Common myeloid progenitor, CD34-positive (primary cell): ENCODE measurements at regions not wholly inside any gene's neighbourhood (a gene's known extent, or its start where the extent isn't known, plus 50 kb on each side); places are given as distances from the start of the nearest gene placed in this dataset.

Experiments used
- CTCF ChIA-PET: fragments of 350-600 bp; sonication (Branson Sonifier 250); formaldehyde crosslinking; loops from one replicate; lab custom pipeline; 2021; ENCODE audit warnings: antibody characterized with exemption; lab: Charles Lee
- POLR2A ChIA-PET: fragments of 350-600 bp; sonication (Branson Sonifier 250); formaldehyde crosslinking; loops from one replicate; lab custom pipeline; 2021; ENCODE audit warnings: antibody characterized with exemption; lab: Charles Lee
- DNase-seq, 3 donors: peaks; one replicate each; pipeline versions ENCODE4 v3.0.0 to v3.0.0-alpha.2; 2013
- H3K27ac ChIP-seq, 2 experiments: 1 replicate in 1 of 2; 2 replicates in 1 of 2; pipeline ENCODE4 v1.7.0; 2013; ENCODE audit warnings: inconsistent platforms in 2 of 2, low read length in 2 of 2, mild to moderate bottlenecking in 2 of 2, low read depth in 1 of 2, moderate library complexity in 1 of 2; ENCODE audit not compliant: severe bottlenecking in 2 of 2, insufficient read depth in 1 of 2, poor library complexity in 1 of 2
- H3K27me3 ChIP-seq, 5 experiments: replicated peaks in 2 of 5; 1 replicate in 3 of 5; 2 replicates in 2 of 5; pipeline versions ENCODE4 v1.6.1 to v1.7.0; 2013; ENCODE audit warnings: low read length in 4 of 5, mild to moderate bottlenecking in 2 of 5, moderate library complexity in 2 of 5, inconsistent platforms in 1 of 5; ENCODE audit not compliant: insufficient read depth in 5 of 5, control insufficient read depth in 4 of 5
- H3K36me3 ChIP-seq, 4 experiments: 1 replicate in 2 of 4; 2 replicates in 2 of 4; pipeline versions ENCODE4 v1.6.1 to v1.7.0; 2013; ENCODE audit warnings: low read length in 3 of 4, control low read depth in 1 of 4, mild to moderate bottlenecking in 1 of 4; ENCODE audit not compliant: control insufficient read depth in 4 of 4, insufficient read depth in 4 of 4
- H3K4me1 ChIP-seq, 4 experiments: 1 replicate in 3 of 4; 2 replicates in 1 of 4; pipeline versions ENCODE4 v1.6.1 to v1.7.1; 2013; ENCODE audit warnings: low read length in 3 of 4, mild to moderate bottlenecking in 3 of 4, control low read depth in 1 of 4, inconsistent platforms in 1 of 4, moderate library complexity in 1 of 4; ENCODE audit not compliant: control insufficient read depth in 4 of 4, insufficient read depth in 4 of 4; ENCODE audit errors: control extremely low read depth in 1 of 4
- H3K4me3 ChIP-seq, 7 experiments: 1 replicate in 4 of 7; 2 replicates in 3 of 7; pipeline versions ENCODE4 v1.5.1 to v1.7.0; 2013; ENCODE audit warnings: mild to moderate bottlenecking in 7 of 7, low read length in 6 of 7, moderate library complexity in 6 of 7, inconsistent platforms in 2 of 7, low read depth in 2 of 7, control low read depth in 1 of 7; ENCODE audit not compliant: insufficient read depth in 4 of 7, control insufficient read depth in 1 of 7; ENCODE audit errors: extremely low read depth in 1 of 7
- H3K9me3 ChIP-seq, 5 experiments: 1 replicate in 4 of 5; 2 replicates in 1 of 5; pipeline versions ENCODE4 v1.6.1 to v1.7.1; 2013; ENCODE audit warnings: low read length in 4 of 5, mild to moderate bottlenecking in 2 of 5, inconsistent platforms in 1 of 5, low read depth in 1 of 5, moderate library complexity in 1 of 5; ENCODE audit not compliant: control insufficient read depth in 4 of 5, insufficient read depth in 2 of 5; ENCODE audit errors: control extremely low read depth in 1 of 5
- WGBS: methylation state at CpG from one replicate; pipeline ENCODE4 v1.1.5; 2013; ENCODE audit not compliant: insufficient coverage; 5-methylcytosine and 5-hydroxymethylcytosine counted together

GRCh38 chr5:135667673-135668072 is 88.9 kb upstream of the CXCL14 start:
- POLR2A ChIA-PET = no interaction called here
- Histone ChIP-seq H3K36me3 (no peaks in the 10 kb centered on the region), H3K4me1 (peaks cover 8 to 33% (median 21%) of the 10 kb centered on the region in 4 experiments), H3K9me3 (no peaks in the 10 kb centered on the region), H3K27ac (no peak overlapping the region), H3K4me3 (no peak overlapping the region), H3K27me3 (no peaks in the 10 kb centered on the region)
- CTCF ChIA-PET = interaction anchor here (1.5 to 1.6 kb wide), 2 partner anchors 9 to 12 kb away, joined by 3 to 4 read pairs; no protein-coding TSS in a partner anchor
- WGBS = 60% methylated on average over 1 of the region's 2 CpGs
- DNase-seq = no peak

- Histone ChIP-seq H3K36me3 (no peaks in the 10 kb centered on the region), H3K4me3 (no peak overlapping the region), H3K27me3 (no peaks in the 10 kb centered on the region), H3K9me3 (no peaks in the 10 kb centered on the region), H3K4me1 (peaks cover 5 to 31% (median 17%) of the 10 kb centered on the region in 4 experiments), H3K27ac (no peak overlapping the region)
- no peak for DNase-seq
- POLR2A ChIA-PET = no interaction called here
- 94% methylated on average over 2 of the region's 3 CpGs for WGBS
- CTCF ChIA-PET = interaction anchor here (1.6 kb wide), 1 partner anchor 12 kb away, joined by 4 read pairs; no protein-coding TSS in a partner anchor
Measured at GRCh38 chr5:135667204-135667603, 88.4 kb upstream of the CXCL14 start.

GRCh38 chr5:135662683-135663082 is 83.9 kb upstream of the CXCL14 start:
- H3K36me3 ChIP-seq = no peaks in the 10 kb centered on the region
- CTCF ChIA-PET = interaction anchor here (0.8 kb wide), 1 partner anchor 29 kb away, joined by 3 read pairs; no protein-coding TSS in a partner anchor

GRCh38 chr5:135662061-135662481 is 83.3 kb upstream of the CXCL14 start:
- WGBS = 87% methylated on average over 3 of the region's 3 CpGs
- CTCF ChIA-PET = interaction anchor here (0.8 kb wide), 1 partner anchor 28 kb away, joined by 3 read pairs; no protein-coding TSS in a partner anchor
- Histone ChIP-seq H3K27ac (no peak overlapping the region), H3K27me3 (no peaks in the 10 kb centered on the region), H3K9me3 (peaks cover 0 to 9% (median 2%) of the 10 kb centered on the region in 5 experiments), H3K36me3 (no peaks in the 10 kb centered on the region), H3K4me3 (no peak overlapping the region), H3K4me1 (peaks cover 4 to 28% (median 14%) of the 10 kb centered on the region in 4 experiments)
- no peak for DNase-seq
- POLR2A ChIA-PET = no interaction called here

More at GRCh38 chr5:135662683-135663082, 83.9 kb upstream of the CXCL14 start:
- no peak for DNase-seq
- WGBS = 98% methylated on average over 3 of the region's 3 CpGs
- peaks cover 0 to 9% (median 2%) of the 10 kb centered on the region in 5 experiments for H3K9me3 ChIP-seq
- POLR2A ChIA-PET = no interaction called here
- no peak overlapping the region for H3K4me3 ChIP-seq
- H3K27me3 ChIP-seq = no peaks in the 10 kb centered on the region
- H3K27ac ChIP-seq = no peak overlapping the region
- H3K4me1 ChIP-seq = peaks cover 4 to 29% (median 14%) of the 10 kb centered on the region in 4 experiments

GRCh38 chr5:135660826-135661575 is 82.2 kb upstream of the CXCL14 start:
- DNase-seq = peak in 2 of 3 donors; percentile 20 to 30
- Histone ChIP-seq H3K4me1 (peaks cover 4 to 22% (median 12%) of the 10 kb centered on the region in 4 experiments), H3K27ac (no peak overlapping the region), H3K36me3 (no peaks in the 10 kb centered on the region), H3K4me3 (no peak overlapping the region), H3K27me3 (no peaks in the 10 kb centered on the region), H3K9me3 (peaks cover 0 to 9% (median 2%) of the 10 kb centered on the region in 5 experiments)
- 3% methylated on average over 3 of the region's 3 CpGs for WGBS
- ChIA-PET POLR2A (no interaction called here), CTCF (interaction anchor here (0.8 to 1.6 kb wide), 2 partner anchors 15 to 94 kb away, joined by 3 to 7 read pairs; no protein-coding TSS in a partner anchor)

GRCh38 chr5:135657536-135658305 is 78.9 kb upstream of the CXCL14 start:
- H3K27me3 ChIP-seq = no peaks in the 10 kb centered on the region
- no peak overlapping the region for H3K27ac ChIP-seq
- no peak for DNase-seq
- H3K36me3 ChIP-seq = no peaks in the 10 kb centered on the region
- no peak overlapping the region for H3K4me3 ChIP-seq
- ChIA-PET CTCF (interaction anchor here (0.9 kb wide), 1 partner anchor 11 kb away, joined by 3 read pairs; no protein-coding TSS in a partner anchor), POLR2A (no interaction called here)
- WGBS = 83% methylated on average over 2 of the region's 3 CpGs
- H3K9me3 ChIP-seq = peaks cover 0 to 12% (median 2%) of the 10 kb centered on the region in 5 experiments
- peaks cover 4 to 22% (median 10%) of the 10 kb centered on the region in 4 experiments for H3K4me1 ChIP-seq
